ENCODE measurements at regions not wholly inside any gene's neighbourhood (a gene's known extent, or its start where the extent isn't known, plus 50 kb on each side); places are given as distances from the start of the nearest gene placed in this dataset.

DNA sequence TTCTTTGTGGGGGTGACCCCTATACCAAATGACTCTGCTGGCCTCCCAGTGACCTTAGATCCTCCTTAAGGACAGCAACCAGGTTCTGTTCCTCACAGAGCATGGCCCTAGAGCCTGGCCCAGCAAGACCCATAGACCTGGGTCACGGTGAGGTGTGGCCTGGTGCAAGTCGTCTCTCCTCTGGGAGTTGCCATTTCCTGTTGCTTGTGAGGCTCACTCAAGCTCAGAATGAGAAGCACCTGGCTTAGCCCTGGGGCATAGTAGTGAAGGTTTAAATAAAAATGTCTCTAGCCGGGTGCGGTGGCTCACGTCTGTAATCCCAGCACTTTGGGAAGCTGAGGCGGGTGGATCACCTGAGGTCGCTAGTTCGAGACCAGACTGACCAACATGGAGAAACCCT lies 131.3 kb downstream of the SMAD6 start:
- TF ChIP-seq GABPA (tag; conservative IDR thresholded peaks at IDR 0.05; ENCODE audit: low read depth) (no peak), BRD9 (IDR thresholded peaks at IDR 0.05; ENCODE audit: low read depth, partially characterized antibody) (no peak), CREB1 (IDR thresholded peaks at IDR 0.05) (no peak), CREB1 (CRISPR knock-in tag; IDR thresholded peaks at IDR 0.05) (no peak), FOXA3 (CRISPR knock-in tag; conservative IDR thresholded peaks at IDR 0.05 in 1 of 2, IDR thresholded peaks at IDR 0.05 in 1 of 2) (no peak), POLR2AphosphoS5 (IDR thresholded peaks at IDR 0.05; ENCODE audit: control insufficient read depth, insufficient read depth, low read depth, low read length) (no peak), EGR1 (conservative IDR thresholded peaks at IDR 0.05) (no peak)
- TF ChIP-seq, protein P1, sequence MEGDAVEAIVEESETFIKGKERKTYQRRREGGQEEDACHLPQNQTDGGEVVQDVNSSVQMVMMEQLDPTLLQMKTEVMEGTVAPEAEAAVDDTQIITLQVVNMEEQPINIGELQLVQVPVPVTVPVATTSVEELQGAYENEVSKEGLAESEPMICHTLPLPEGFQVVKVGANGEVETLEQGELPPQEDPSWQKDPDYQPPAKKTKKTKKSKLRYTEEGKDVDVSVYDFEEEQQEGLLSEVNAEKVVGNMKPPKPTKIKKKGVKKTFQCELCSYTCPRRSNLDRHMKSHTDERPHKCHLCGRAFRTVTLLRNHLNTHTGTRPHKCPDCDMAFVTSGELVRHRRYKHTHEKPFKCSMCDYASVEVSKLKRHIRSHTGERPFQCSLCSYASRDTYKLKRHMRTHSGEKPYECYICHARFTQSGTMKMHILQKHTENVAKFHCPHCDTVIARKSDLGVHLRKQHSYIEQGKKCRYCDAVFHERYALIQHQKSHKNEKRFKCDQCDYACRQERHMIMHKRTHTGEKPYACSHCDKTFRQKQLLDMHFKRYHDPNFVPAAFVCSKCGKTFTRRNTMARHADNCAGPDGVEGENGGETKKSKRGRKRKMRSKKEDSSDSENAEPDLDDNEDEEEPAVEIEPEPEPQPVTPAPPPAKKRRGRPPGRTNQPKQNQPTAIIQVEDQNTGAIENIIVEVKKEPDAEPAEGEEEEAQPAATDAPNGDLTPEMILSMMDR (IDR thresholded peaks at IDR 0.05 in 2 of 3, conservative IDR thresholded peaks at IDR 0.05 in 1 of 3; ENCODE audit: insufficient read depth in 2 of 3, low read depth in 1 of 3, low read length in 3 of 3), result no peak
